RKO (cell line): ENCODE measurements at regions not wholly inside any gene's neighbourhood (a gene's known extent, or its start where the extent isn't known, plus 50 kb on each side); places are given as distances from the start of the nearest gene placed in this dataset.
A peak's percentile ranks its signal among the peaks of the same experiment; 100 is the strongest.

ENCODE experiments used
- DNase-seq: peaks from one replicate; pipeline ENCODE4 v3.0.0-alpha.2; 2016; ENCODE audit warnings: low spot score

DNA sequence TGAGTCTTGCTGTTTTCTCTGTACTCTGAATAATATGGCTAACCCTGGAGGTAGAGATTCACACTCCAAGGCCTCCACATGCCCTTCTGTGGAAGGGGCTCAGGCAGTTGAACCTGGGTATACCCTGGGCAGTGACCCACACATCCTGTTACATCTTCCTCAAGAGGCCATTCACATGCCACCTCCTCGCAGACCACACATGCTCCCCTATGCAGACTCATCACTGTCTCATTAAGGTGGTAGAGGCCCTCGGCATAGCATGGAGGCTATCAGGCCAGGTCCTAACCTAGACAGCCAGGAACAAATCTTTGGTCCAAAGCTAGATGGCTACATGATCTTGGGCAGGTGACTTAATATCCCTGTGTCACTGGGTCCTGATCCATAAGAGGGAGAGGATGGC lies 363.9 kb upstream of the ZNF507 start:
- no peak for DNase-seq

- DNase-seq, result no peak
These were observed 361.8 kb upstream of the ZNF507 start for GRCh38 chr19:31983647-31984046.

- no peak for DNase-seq
These were observed 360.3 kb upstream of the ZNF507 start for GRCh38 chr19:31985001-31985605.

GRCh38 chr19:31986951-31987350 lies 358.5 kb upstream of the ZNF507 start:
- no peak for DNase-seq

GRCh38 chr19:31988256-31988655 lies 357.2 kb upstream of the ZNF507 start:
- no peak for DNase-seq

DNA sequence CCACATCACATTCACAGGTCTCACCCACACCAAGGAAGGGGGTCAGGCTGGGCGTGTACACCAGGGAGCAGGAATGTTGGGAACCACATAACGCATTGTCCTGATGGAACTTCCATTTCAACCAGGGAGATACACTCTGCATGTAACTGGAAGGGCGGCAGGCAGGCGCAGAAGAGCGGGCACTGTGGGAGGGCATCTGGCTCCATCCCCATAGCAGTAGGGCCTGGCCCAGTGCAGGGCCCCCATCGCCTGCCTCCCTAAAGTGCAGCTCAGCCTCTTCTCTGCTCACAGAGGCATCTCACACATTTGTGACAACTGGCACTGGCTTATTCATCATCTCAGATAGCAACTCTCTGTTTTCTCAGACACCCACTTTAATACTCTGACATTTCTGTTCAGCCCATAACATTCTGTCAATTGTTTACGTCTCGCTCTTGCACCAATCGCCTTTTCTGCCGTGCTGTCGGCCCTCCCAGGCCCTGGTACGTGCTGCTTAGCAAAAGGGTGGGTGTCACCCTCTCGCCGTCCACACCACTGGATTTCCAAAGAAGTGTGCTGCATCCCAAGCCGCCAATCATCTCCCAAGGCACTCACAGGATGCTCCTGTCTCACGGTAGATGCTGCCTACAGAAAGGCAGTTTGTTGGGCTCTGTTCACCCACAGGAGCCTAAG lies 353.3 kb upstream of the ZNF507 start:
- no peak for DNase-seq

DNA sequence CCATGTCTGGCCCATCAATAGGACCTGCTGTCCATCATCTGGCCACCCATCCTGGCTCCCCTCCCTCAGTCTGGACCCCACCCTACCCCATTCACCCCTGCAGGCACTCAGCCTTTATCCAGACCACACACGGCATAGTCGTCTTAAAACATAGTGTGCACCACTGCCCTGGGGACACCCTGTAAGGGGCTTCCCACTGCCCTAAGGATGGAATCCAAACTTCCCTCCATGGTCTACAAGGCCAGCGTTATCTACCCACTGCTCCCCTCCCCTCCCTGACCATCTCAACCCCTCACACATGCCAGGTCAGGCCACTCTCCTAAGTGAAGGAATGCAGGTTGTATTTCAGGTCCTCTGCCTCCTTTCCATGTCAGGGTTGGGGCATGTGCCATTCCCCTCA lies 352.7 kb upstream of the ZNF507 start:
- DNase-seq, result no peak

DNA sequence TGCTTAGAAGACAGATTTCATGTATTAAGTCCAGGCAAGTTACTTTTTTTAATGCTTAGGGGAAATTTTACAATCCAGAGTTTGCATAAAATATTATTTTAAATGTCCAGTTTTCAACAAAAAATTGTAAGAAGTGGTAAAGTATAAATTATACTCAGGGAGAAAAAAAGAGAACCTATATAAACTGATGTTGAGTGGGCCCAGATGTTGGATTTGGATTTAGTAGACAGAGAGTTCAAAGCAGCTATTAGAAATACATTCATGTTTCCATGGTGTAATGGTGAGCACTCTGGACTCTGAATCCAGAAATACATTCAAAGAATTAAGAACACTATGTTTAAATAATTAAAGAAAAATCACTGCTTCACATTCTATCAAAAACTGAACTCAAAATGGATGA lies 349.9 kb upstream of the ZNF507 start:
- no peak for DNase-seq

DNA sequence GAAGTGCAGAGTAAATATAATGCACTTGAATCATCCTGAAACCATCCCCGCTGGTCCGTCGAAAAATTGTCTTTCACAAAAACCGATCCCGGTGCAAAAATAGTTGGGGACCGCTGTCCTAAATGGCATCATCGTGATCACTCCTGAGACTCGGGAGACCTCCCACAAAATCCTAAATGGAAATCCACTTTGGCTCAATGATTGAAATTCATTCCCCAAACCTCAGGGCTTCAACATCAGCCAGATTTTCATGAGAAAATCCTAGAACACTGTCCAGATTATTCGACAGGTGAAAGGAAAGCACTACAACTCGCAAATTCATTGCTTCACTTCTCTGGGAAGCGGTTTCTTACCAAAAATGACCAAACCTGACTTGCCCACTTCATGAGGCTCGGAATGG lies 335.3 kb upstream of the ZNF507 start:
- no peak for DNase-seq

DNA sequence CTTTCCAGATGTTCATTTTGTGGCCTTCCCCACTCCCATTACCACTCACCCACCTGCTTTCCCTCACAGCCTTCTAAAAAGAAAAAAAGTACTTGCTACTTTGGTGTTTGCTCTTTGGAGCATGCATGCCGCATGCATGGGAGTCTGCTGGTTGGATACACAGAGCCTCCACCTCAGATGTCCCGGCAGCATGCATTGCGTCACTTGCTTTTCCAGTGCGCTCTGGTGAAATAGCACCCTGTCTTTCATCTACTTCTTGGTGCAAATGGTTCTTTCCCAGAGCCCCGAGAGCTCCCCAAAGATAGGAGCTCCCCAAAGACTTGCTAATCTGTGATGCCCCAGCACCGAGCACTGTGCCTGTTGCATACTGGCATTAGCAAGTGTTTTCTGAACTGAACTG lies 333.2 kb upstream of the ZNF507 start:
- no peak for DNase-seq

DNA sequence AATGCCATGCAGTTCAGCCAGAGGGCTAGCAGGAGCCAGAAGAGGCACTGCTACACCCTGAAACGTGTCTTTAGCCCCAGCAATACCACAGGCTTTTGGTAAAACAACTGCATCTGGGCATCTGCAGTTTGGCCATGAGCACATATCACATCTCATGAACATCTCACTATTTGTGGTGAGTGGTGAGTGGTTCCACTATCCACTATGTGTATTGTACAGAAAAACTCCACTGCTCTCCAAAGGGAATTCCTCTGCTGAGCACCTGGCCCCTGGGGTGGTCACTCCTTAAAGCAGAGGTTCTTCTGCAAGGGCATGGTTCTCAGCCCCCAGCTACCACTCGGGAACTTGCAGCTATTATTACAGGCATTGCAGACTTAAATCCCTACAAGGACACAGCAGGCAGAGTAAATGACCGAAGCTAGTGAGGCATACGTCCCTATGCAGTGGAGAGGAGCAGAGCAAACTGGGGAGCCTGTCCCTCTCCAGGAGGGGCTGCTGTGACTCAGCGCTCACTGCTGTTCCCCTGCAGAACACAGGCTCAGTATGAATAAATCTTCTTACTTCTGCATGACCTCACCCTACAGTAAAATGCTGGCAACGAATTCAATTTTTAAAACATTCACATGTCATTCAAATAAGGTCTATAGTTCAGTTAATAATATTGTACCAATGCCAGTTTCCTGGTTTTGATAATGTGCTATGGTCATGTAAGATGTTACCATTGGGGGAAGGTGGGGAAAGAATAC lies 332.4 kb upstream of the ZNF507 start:
- DNase-seq, result no peak

DNA sequence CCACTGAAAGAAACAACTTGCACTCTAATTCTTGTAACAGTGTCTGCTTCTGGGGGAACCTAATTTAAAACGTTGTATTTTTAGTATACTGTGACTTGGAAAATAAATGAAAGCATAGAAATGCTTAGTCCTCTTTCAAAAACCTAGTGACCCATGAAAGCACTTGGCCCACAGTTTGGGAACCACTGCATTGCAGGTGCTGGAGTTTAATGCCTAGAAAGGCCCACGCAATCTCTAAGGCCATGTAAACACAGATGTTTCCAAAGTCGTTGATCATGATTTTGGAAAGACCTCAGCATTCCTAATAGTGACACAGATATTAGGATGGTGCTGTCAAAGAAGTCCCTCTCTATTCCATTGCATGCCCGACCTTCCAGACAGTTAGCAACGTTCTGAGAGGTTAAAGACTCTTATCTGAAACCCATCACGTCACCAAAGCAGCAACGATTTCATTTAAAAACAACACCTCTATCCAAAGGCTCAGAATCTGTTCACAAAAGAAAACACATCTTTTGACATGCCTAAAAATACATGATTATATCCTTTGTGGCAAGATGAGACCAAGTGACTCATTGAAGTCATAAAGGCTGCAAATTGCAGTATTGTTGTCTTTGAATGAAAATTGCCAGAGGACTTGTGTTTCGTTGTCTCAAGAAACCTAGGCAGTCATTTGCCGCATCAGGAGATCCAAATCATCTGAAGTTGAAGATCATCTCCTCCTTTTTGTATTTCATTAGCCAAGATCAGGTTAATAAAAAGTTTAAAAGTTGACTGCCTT lies 328.0 kb upstream of the ZNF507 start:
- no peak for DNase-seq

GRCh38 chr19:32018014-32018413 lies 327.4 kb upstream of the ZNF507 start:
- peak; percentile 0 for DNase-seq

GRCh38 chr19:32020538-32020937 lies 324.9 kb upstream of the ZNF507 start:
- DNase-seq, result no peak

DNA sequence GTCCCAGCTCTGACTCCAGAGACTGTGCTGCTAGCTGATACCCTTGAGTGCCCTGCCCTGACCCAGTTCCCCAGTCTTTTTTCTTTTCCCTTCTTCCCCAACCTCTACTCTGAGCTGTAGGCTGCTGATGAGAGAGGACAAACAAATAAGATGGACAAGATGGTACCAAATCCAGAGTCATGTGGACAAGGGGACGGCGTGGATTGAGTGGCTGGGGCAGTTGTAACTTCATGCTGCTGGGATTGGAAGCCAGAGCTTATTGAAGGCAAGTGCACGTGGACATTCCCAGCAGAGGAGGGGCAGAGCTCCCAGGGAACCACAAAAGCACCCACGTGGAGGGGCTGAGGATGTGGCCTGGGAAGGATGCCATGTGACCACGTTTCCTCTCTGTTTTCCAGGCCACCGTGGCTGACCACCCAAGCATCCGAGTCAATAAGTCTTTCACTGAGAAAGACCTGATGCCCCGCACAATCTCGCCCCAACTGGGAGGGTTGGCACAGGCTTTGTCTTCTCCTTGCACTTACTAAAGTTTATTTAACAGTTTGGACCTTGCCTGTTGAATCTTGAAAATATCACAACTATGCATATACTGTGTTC lies 323.3 kb upstream of the ZNF507 start:
- DNase-seq, result no peak

- no peak for DNase-seq
These were observed 322.5 kb upstream of the ZNF507 start for GRCh38 chr19:32022731-32023563.

DNA sequence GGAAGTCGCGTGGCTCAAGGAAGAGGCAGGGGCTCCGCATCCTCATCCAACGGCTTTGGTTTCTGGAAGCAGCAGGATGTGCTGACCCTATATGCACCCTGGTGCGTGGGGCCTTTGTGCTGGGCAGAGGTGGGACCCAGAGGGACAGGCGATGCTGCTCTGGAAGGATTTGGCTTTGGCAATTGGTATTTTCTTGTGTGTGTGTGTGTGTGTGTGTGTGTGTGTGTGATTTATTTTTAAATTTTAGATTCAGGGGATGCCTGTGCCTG lies 321.9 kb upstream of the ZNF507 start:
- DNase-seq, result no peak

DNA sequence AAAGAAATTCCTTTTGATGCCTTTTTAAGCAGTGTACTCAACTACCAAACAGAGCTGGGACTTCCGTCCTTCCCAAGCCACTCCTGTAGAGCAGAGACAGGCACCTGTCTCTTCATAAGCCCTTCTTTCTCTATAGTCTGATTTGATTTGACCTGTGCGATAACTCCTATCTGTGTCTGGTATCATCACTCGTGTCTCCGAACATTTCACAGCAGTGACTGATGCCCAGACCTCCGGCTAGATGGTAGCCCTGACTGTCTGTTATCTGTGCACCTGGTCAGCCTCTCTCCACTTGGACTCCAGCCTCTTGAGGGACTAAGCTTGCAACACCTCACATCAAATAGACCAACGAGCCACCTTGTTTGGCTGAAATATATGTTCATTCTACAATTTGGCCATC lies 316.2 kb upstream of the ZNF507 start:
- no peak for DNase-seq

- DNase-seq, result no peak
These were observed 312.8 kb upstream of the ZNF507 start for GRCh38 chr19:32032561-32032960.

GRCh38 chr19:32035626-32036025 lies 309.8 kb upstream of the ZNF507 start:
- DNase-seq, result no peak

GRCh38 chr19:32038021-32038920 lies 307.1 kb upstream of the ZNF507 start:
- no peak for DNase-seq
